Activated T-cell treated with anti-CD3 and anti-CD28 coated beads, Interleukin-2, amount 50 U/mL, for 72 hours (primary cell): ENCODE measurements at regions not wholly inside any gene's neighbourhood (a gene's known extent, or its start where the extent isn't known, plus 50 kb on each side); places are given as distances from the start of the nearest gene placed in this dataset.

Source experiments
- ATAC-seq, 2 donors: fragments of 150-1000 bp; cut with Tn5 transposase; replicated peaks in 1 of 2; 2 replicates each; pipeline ENCODE4 v1.10.0; 2021; ENCODE audit warnings: moderate library complexity in 2 of 2, mild to moderate bottlenecking in 1 of 2
- DNase-seq, 2 donors: peaks; one replicate each; pipeline ENCODE4 v3.0.0; 2021 to 2022; ENCODE audit warnings: mixed read lengths in 1 of 2
- H3K27ac Mint-ChIP-seq: one replicate; pipeline ENCODE4 v1.8.0; 2022; ENCODE audit warnings: mild to moderate bottlenecking, moderate library complexity, mixed read lengths
- H3K27me3 Mint-ChIP-seq: one replicate; pipeline ENCODE4 v1.8.0; 2022; ENCODE audit warnings: low read depth, mixed read lengths
- H3K36me3 Mint-ChIP-seq, 2 donors: one replicate each; pipeline ENCODE4 v1.8.0; 2022; ENCODE audit warnings: mixed read lengths in 2 of 2, mild to moderate bottlenecking in 1 of 2; ENCODE audit not compliant: insufficient read depth in 2 of 2
- H3K4me1 Mint-ChIP-seq: one replicate; pipeline ENCODE4 v1.8.0; 2022; ENCODE audit warnings: low read depth, mixed read lengths
- H3K4me3 Mint-ChIP-seq, 2 donors: one replicate each; pipeline ENCODE4 v1.8.0; 2022; ENCODE audit warnings: mild to moderate bottlenecking in 2 of 2, mixed read lengths in 2 of 2, moderate library complexity in 2 of 2
- H3K9me3 Mint-ChIP-seq, 2 donors: one replicate each; pipeline ENCODE4 v1.8.0; 2022; ENCODE audit warnings: mixed read lengths in 2 of 2

- Mint-ChIP-seq H3K36me3 (peaks cover 5 to 8% of the 10 kb centered on the region in 2 donors), H3K4me1 (no peaks in the 10 kb centered on the region), H3K9me3 (peaks cover 0 to 8% of the 10 kb centered on the region in 2 donors), H3K4me3 (no peak overlapping the region), H3K27ac (no peak overlapping the region), H3K27me3 (no peaks in the 10 kb centered on the region)
- DNase-seq (no peak), ATAC-seq (no peak)
Observed at GRCh38 chr9:108662956-108663355, 192.8 kb downstream of the ACTL7B start.

- Mint-ChIP-seq H3K4me1 (no peaks in the 10 kb centered on the region), H3K36me3 (peaks cover 5 to 8% of the 10 kb centered on the region in 2 donors), H3K9me3 (peaks cover under 1 to 8% of the 10 kb centered on the region in 2 donors), H3K27ac (no peak overlapping the region), H3K4me3 (no peak overlapping the region), H3K27me3 (no peaks in the 10 kb centered on the region)
- DNase-seq = no peak
- no peak for ATAC-seq
Observed at GRCh38 chr9:108662091-108662875, 193.5 kb downstream of the ACTL7B start.

- Mint-ChIP-seq H3K4me3 (no peak overlapping the region), H3K27me3 (no peaks in the 10 kb centered on the region), H3K4me1 (no peaks in the 10 kb centered on the region), H3K9me3 (peaks cover 7 to 9% of the 10 kb centered on the region in 2 donors), H3K36me3 (peaks cover 5 to 8% of the 10 kb centered on the region in 2 donors), H3K27ac (no peak overlapping the region)
- ATAC-seq (no peak), DNase-seq (no peak)
Observed at GRCh38 chr9:108656566-108656965, 199.2 kb downstream of the ACTL7B start.

GRCh38 chr9:108655818-108656217 lies 200.0 kb downstream of the ACTL7B start:
- Mint-ChIP-seq H3K27me3 (no peaks in the 10 kb centered on the region), H3K9me3 (peaks cover 7 to 9% of the 10 kb centered on the region in 2 donors), H3K4me3 (no peak overlapping the region), H3K36me3 (peaks cover 5 to 8% of the 10 kb centered on the region in 2 donors), H3K4me1 (no peaks in the 10 kb centered on the region), H3K27ac (no peak overlapping the region)
- DNase-seq (no peak), ATAC-seq (no peak)

GRCh38 chr9:108654566-108654965 lies 201.2 kb downstream of the ACTL7B start:
- Mint-ChIP-seq H3K4me3 (no peak overlapping the region), H3K4me1 (no peaks in the 10 kb centered on the region), H3K27me3 (no peaks in the 10 kb centered on the region), H3K36me3 (peaks cover 5 to 8% of the 10 kb centered on the region in 2 donors), H3K9me3 (peaks cover 7% of the 10 kb centered on the region in 2 donors), H3K27ac (no peak overlapping the region)
- DNase-seq (no peak), ATAC-seq (no peak)

- Mint-ChIP-seq H3K4me1 (no peaks in the 10 kb centered on the region), H3K36me3 (no peaks in the 10 kb centered on the region), H3K9me3 (peaks cover 1 to 7% of the 10 kb centered on the region in 2 donors), H3K4me3 (no peak overlapping the region), H3K27ac (no peak overlapping the region), H3K27me3 (no peaks in the 10 kb centered on the region)
- DNase-seq = no peak
- no peak for ATAC-seq
Observed at GRCh38 chr9:108652851-108653250, 202.9 kb downstream of the ACTL7B start.

- no peak for DNase-seq
- Mint-ChIP-seq H3K9me3 (peaks cover 1 to 2% of the 10 kb centered on the region in 2 donors), H3K36me3 (no peaks in the 10 kb centered on the region), H3K4me3 (no peak overlapping the region), H3K27ac (no peak overlapping the region), H3K4me1 (no peaks in the 10 kb centered on the region), H3K27me3 (no peaks in the 10 kb centered on the region)
- ATAC-seq = no peak
Observed at GRCh38 chr9:108650826-108651225, 205.0 kb downstream of the ACTL7B start.

GRCh38 chr9:108645520-108645919 lies 210.3 kb downstream of the ACTL7B start:
- H3K27me3 Mint-ChIP-seq = no peaks in the 10 kb centered on the region
- H3K9me3 Mint-ChIP-seq = no peaks in the 10 kb centered on the region
- DNase-seq (no peak), ATAC-seq (no peak)
- H3K27ac Mint-ChIP-seq = no peak overlapping the region
- no peak overlapping the region for H3K4me3 Mint-ChIP-seq
- no peaks in the 10 kb centered on the region for H3K4me1 Mint-ChIP-seq
- H3K36me3 Mint-ChIP-seq = no peaks in the 10 kb centered on the region

GRCh38 chr9:108643731-108644510 lies 211.9 kb downstream of the ACTL7B start:
- Mint-ChIP-seq H3K36me3 (no peaks in the 10 kb centered on the region), H3K4me1 (no peaks in the 10 kb centered on the region), H3K27me3 (no peaks in the 10 kb centered on the region), H3K27ac (no peak overlapping the region), H3K4me3 (no peak overlapping the region), H3K9me3 (no peaks in the 10 kb centered on the region)
- ATAC-seq (no peak), DNase-seq (no peak)

- H3K9me3 Mint-ChIP-seq = no peaks in the 10 kb centered on the region
- no peaks in the 10 kb centered on the region for H3K4me1 Mint-ChIP-seq
- no peak for ATAC-seq
- H3K36me3 Mint-ChIP-seq = no peaks in the 10 kb centered on the region
- H3K27me3 Mint-ChIP-seq = no peaks in the 10 kb centered on the region
- no peak overlapping the region for H3K4me3 Mint-ChIP-seq
- no peak overlapping the region for H3K27ac Mint-ChIP-seq
- no peak for DNase-seq
Observed at GRCh38 chr9:108642871-108643270, 212.9 kb downstream of the ACTL7B start.

GRCh38 chr9:108640230-108640629 lies 215.6 kb downstream of the ACTL7B start:
- no peak for ATAC-seq
- no peaks in the 10 kb centered on the region for H3K4me1 Mint-ChIP-seq
- H3K27ac Mint-ChIP-seq = no peak overlapping the region
- no peaks in the 10 kb centered on the region for H3K36me3 Mint-ChIP-seq
- H3K27me3 Mint-ChIP-seq = no peaks in the 10 kb centered on the region
- H3K9me3 Mint-ChIP-seq = no peaks in the 10 kb centered on the region
- no peak overlapping the region for H3K4me3 Mint-ChIP-seq
- DNase-seq = no peak

GRCh38 chr9:108639696-108640095 lies 216.1 kb downstream of the ACTL7B start:
- Mint-ChIP-seq H3K27ac (no peak overlapping the region), H3K36me3 (no peaks in the 10 kb centered on the region), H3K9me3 (no peaks in the 10 kb centered on the region), H3K27me3 (no peaks in the 10 kb centered on the region), H3K4me1 (no peaks in the 10 kb centered on the region), H3K4me3 (no peak overlapping the region)
- ATAC-seq (no peak), DNase-seq (no peak)

GRCh38 chr9:108639091-108639490 lies 216.7 kb downstream of the ACTL7B start:
- no peak overlapping the region for H3K4me3 Mint-ChIP-seq
- no peaks in the 10 kb centered on the region for H3K36me3 Mint-ChIP-seq
- no peak for DNase-seq
- no peak for ATAC-seq
- no peak overlapping the region for H3K27ac Mint-ChIP-seq
- H3K27me3 Mint-ChIP-seq = no peaks in the 10 kb centered on the region
- no peaks in the 10 kb centered on the region for H3K9me3 Mint-ChIP-seq
- no peaks in the 10 kb centered on the region for H3K4me1 Mint-ChIP-seq
